WTC11 (cell line): ENCODE measurements at regions not wholly inside any gene's neighbourhood (a gene's known extent, or its start where the extent isn't known, plus 50 kb on each side); places are given as distances from the start of the nearest gene placed in this dataset.

Experiments used
- ELF4 ChIP-seq: sonication (generic); formaldehyde crosslinking; IDR thresholded peaks from 2 replicates; pipeline ENCODE4 v1.8.1; 2022; ENCODE audit warnings: low read depth, mild to moderate bottlenecking, moderate library complexity, missing genetic modification reagents
- FOXP4 ChIP-seq: sonication (generic); formaldehyde crosslinking; IDR thresholded peaks from 2 replicates; pipeline ENCODE4 v1.8.0; 2022; ENCODE audit warnings: mild to moderate bottlenecking, missing genetic modification reagents
- JUN ChIP-seq: sonication (generic); formaldehyde crosslinking; IDR thresholded peaks from 2 replicates; pipeline ENCODE4 v1.8.0; 2023; ENCODE audit warnings: mild to moderate bottlenecking, missing genetic modification reagents
- ZNF219 ChIP-seq: sonication (generic); formaldehyde crosslinking; IDR thresholded peaks from 2 replicates; pipeline ENCODE4 v1.8.0; 2023; ENCODE audit warnings: missing genetic modification reagents, mild to moderate bottlenecking, borderline replicate concordance
- TF ChIP-seq, protein P1 (sequence below): fragments of 200-600 bp; IDR thresholded peaks from 2 replicates; pipeline ENCODE4 v1.8.0; 2022; ENCODE audit warnings: antibody characterized with exemption

- TF ChIP-seq, protein P1, sequence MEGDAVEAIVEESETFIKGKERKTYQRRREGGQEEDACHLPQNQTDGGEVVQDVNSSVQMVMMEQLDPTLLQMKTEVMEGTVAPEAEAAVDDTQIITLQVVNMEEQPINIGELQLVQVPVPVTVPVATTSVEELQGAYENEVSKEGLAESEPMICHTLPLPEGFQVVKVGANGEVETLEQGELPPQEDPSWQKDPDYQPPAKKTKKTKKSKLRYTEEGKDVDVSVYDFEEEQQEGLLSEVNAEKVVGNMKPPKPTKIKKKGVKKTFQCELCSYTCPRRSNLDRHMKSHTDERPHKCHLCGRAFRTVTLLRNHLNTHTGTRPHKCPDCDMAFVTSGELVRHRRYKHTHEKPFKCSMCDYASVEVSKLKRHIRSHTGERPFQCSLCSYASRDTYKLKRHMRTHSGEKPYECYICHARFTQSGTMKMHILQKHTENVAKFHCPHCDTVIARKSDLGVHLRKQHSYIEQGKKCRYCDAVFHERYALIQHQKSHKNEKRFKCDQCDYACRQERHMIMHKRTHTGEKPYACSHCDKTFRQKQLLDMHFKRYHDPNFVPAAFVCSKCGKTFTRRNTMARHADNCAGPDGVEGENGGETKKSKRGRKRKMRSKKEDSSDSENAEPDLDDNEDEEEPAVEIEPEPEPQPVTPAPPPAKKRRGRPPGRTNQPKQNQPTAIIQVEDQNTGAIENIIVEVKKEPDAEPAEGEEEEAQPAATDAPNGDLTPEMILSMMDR, result no peak
- no peak for TF ChIP-seq JUN (CRISPR knock-in tag)
- no peak for TF ChIP-seq FOXP4 (CRISPR knock-in tag)
- no peak for TF ChIP-seq ZNF219 (CRISPR knock-in tag)
- TF ChIP-seq ELF4 (CRISPR knock-in tag), result no peak
Measured at GRCh38 chr4:130163701-130164100, 1067.7 kb downstream of the C4orf33 start.
